Uterus (tissue), 3 donors: ENCODE measurements at regions not wholly inside any gene's neighbourhood (a gene's known extent, or its start where the extent isn't known, plus 50 kb on each side); places are given as distances from the start of the nearest gene placed in this dataset.
"Not testable (repeated sequence)": the region's sequence is repeated elsewhere in the genome, so short reads cannot be mapped to it uniquely, and the experiment has no call there.

Source experiments
- DNase-seq, 2 donors: peaks; one replicate each; pipeline ENCODE4 v3.0.0-alpha.2; 2019 to 2020
- H3K27ac ChIP-seq, 2 donors: fragments of 200-600 bp; sonication (generic); 1 replicate in 1 of 2; 2 replicates in 1 of 2; pipeline ENCODE4 v1.5.1; 2016 to 2018
- H3K27me3 ChIP-seq, 2 donors: fragments of 200-600 bp; sonication (generic); one replicate each; pipeline ENCODE4 v1.5.1; 2018 to 2019; ENCODE audit warnings: control low read depth in 1 of 2
- H3K36me3 ChIP-seq, 2 donors: fragments of 200-600 bp; sonication (generic); one replicate each; pipeline ENCODE4 v1.5.1; 2019; ENCODE audit warnings: control low read depth in 1 of 2
- H3K4me1 ChIP-seq, 2 donors: fragments of 200-600 bp; sonication (generic); one replicate each; pipeline ENCODE4 v1.5.1; 2018 to 2019; ENCODE audit warnings: control low read depth in 1 of 2
- H3K4me3 ChIP-seq, 2 donors: fragments of 200-600 bp; sonication (generic); 1 replicate in 1 of 2; 2 replicates in 1 of 2; pipeline ENCODE4 v1.5.1; 2018 to 2019; ENCODE audit warnings: mild to moderate bottlenecking in 1 of 2
- H3K9me3 ChIP-seq, 2 donors: fragments of 200-600 bp; sonication (generic); one replicate each; pipeline ENCODE4 v1.5.1; 2019; ENCODE audit warnings: control low read depth in 1 of 2
- CTCF ChIP-seq, 4 experiments: fragments of 200-600 bp in 2 of 4; fragments of 450-650 bp in 2 of 4; sonication (generic) in 2 of 4; IDR thresholded peaks; one replicate each; pipeline ENCODE4 v1.5.1; 2016 to 2019; ENCODE audit warnings: antibody characterized with exemption in 4 of 4, mild to moderate bottlenecking in 2 of 4, moderate library complexity in 1 of 4
- POLR2A ChIP-seq, 2 donors: fragments of 450-650 bp; IDR thresholded peaks; one replicate each; pipeline ENCODE4 v1.6.1; 2016; ENCODE audit warnings: antibody characterized with exemption in 2 of 2, mild to moderate bottlenecking in 1 of 2, moderate library complexity in 1 of 2
- intact Hi-C: fragments of 100-400 bp; cut with DNase I; formaldehyde crosslinking; loops from one replicate; pipeline ENCODE4 v1.15.1; 2023; ENCODE audit warnings: low total_unique reads
- donor health status: DM: yes; HTN: yes; CAD: no.

DNA sequence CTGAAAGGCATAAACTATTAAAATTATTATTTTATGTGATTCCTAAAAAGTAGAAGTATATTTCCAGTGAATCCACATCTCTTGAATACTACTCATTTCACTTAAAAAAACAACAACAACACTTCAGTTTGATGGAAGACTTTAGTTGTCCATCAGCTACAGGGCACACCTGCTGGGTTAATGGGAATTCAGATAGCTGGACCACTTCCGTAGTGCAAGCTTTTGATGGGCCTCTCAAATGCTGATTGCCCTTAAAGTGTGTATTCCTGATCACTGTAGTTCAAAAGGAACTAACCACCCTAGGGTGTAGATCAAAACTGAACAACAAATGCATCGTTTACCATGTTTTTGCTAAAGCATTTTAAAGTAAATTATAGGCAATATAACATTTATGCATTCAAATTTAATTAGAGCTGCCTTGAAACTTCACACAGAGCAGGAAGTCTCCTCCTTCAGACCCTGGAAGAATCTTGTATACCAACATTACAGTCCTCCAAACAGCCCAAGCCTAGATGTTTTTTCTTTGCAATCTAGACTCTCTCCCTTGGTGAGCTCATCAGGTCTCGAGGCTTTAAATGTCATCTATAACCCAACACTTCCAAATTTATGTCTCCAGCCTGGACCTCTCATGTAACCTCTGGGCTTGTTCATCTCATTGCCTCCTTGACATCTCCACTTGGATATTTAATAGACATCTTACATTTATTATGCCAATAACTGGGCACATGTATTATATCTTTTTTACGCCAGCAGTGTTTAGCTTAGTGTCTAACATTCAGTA, 510.1 kb upstream of the SLC39A10 start:
- no peak overlapping the region for H3K4me3 ChIP-seq
- H3K4me1 ChIP-seq, result no peaks in the 10 kb centered on the region
- no peaks in the 10 kb centered on the region for H3K36me3 ChIP-seq
- H3K9me3 ChIP-seq, result no peaks in the 10 kb centered on the region
- TF ChIP-seq CTCF (IDR thresholded peaks at IDR 0.05), result no peak
- TF ChIP-seq POLR2A (IDR thresholded peaks at IDR 0.05), result no peak
- intact Hi-C loops, result no loop called here
- H3K27ac ChIP-seq, result no peak overlapping the region
- no peaks in the 10 kb centered on the region for H3K27me3 ChIP-seq
- DNase-seq, result no peak

- Histone ChIP-seq H3K27ac (no peak overlapping the region), H3K36me3 (no peaks in the 10 kb centered on the region), H3K9me3 (no peaks in the 10 kb centered on the region), H3K27me3 (no peaks in the 10 kb centered on the region), H3K4me1 (no peaks in the 10 kb centered on the region), H3K4me3 (no peak overlapping the region)
- TF ChIP-seq POLR2A (IDR thresholded peaks at IDR 0.05) (no peak), CTCF (IDR thresholded peaks at IDR 0.05) (no peak)
- no peak for DNase-seq
- intact Hi-C loops, result no loop called here
Observed at GRCh38 chr2:195138435-195138834, 518.6 kb upstream of the SLC39A10 start.

- intact Hi-C loops, H3K27ac ChIP-seq, H3K9me3 ChIP-seq, H3K4me1 ChIP-seq, H3K36me3 ChIP-seq, H3K4me3 ChIP-seq, DNase-seq, H3K27me3 ChIP-seq: not testable (repeated sequence)
Observed at GRCh38 chr2:195125889-195126288, 531.1 kb upstream of the SLC39A10 start.

DNA sequence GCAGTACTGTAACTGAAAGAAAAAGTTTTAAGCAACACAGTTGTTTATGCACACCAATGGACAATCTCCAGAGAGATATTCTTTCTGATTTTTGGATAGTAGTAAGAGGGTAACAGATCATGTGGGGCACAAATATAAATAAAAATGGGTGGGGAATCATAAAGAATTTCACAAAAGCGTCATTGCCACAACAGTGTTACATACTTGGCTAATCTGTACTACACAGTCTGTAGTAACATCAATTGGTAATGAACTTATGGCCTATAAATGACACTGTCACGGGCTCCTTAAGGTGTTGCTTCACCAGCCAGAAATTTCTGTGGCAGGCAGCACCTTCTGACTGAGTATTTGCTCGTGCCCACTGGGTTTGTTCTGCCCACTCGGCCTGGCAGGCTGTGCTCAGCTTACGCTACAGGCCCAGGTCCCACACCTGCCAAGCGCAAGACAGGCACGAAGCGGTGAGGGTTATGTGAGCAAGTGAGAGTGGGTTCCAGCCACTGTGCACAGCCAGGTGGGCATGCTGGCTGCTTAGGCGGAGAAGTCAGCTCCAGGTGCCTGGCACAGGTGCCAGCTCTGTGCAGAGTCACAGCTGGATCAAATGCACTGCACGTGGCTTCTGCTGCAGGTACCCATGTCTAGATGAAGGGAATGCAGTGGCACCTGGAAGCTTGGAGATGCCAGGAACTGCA, 532.5 kb upstream of the SLC39A10 start:
- Histone ChIP-seq H3K4me3 (no peak overlapping the region), H3K4me1 (no peaks in the 10 kb centered on the region), H3K27ac (no peak overlapping the region), H3K27me3 (no peaks in the 10 kb centered on the region), H3K9me3 (no peaks in the 10 kb centered on the region), H3K36me3 (no peaks in the 10 kb centered on the region)
- no peak for DNase-seq
- intact Hi-C loops, result no loop called here
- TF ChIP-seq POLR2A (IDR thresholded peaks at IDR 0.05) (no peak), CTCF (IDR thresholded peaks at IDR 0.05) (no peak)

GRCh38 chr2:195122653-195123052, 534.4 kb upstream of the SLC39A10 start:
- intact Hi-C loops, result no loop called here
- no peak for TF ChIP-seq POLR2A (IDR thresholded peaks at IDR 0.05)
- no peaks in the 10 kb centered on the region for H3K27me3 ChIP-seq
- H3K9me3 ChIP-seq, result no peaks in the 10 kb centered on the region
- no peak overlapping the region for H3K4me3 ChIP-seq
- H3K4me1 ChIP-seq, result no peaks in the 10 kb centered on the region
- H3K36me3 ChIP-seq, result no peaks in the 10 kb centered on the region
- H3K27ac ChIP-seq, result no peak overlapping the region
- no peak for DNase-seq

DNA sequence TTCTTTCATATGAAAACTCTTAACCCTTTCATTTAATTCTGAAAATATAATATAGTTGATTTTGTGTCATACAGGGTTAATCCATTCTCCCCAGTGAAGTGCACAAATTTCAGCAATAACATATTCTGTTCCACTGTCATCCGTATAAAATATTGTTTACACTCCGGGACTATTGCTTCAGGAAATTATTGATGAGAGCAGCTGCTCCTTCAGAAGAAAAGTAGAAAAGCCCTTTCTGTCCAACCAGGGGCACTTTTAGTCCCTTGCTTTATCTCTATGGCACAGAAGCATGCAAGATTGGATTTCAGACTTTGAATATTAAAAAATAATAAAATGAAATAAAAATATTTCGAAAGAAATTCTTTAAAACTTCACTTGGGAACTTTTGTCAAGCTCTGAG, 535.7 kb upstream of the SLC39A10 start:
- no peak overlapping the region for H3K27ac ChIP-seq
- no peaks in the 10 kb centered on the region for H3K27me3 ChIP-seq
- H3K4me1 ChIP-seq, result no peaks in the 10 kb centered on the region
- DNase-seq, result no peak
- no peaks in the 10 kb centered on the region for H3K9me3 ChIP-seq
- H3K4me3 ChIP-seq, result no peak overlapping the region
- intact Hi-C loops, result no loop called here
- no peaks in the 10 kb centered on the region for H3K36me3 ChIP-seq
- TF ChIP-seq POLR2A (IDR thresholded peaks at IDR 0.05), result no peak
- TF ChIP-seq CTCF (IDR thresholded peaks at IDR 0.05), result no peak
